ENCODE measurements at regions not wholly inside any gene's neighbourhood (a gene's known extent, or its start where the extent isn't known, plus 50 kb on each side); places are given as distances from the start of the nearest gene placed in this dataset.
"Not testable (repeated sequence)": the region's sequence is repeated elsewhere in the genome, so short reads cannot be mapped to it uniquely, and the experiment has no call there.

GRCh38 chr2:2720806-2721205 lies 389.7 kb upstream of the MYT1L start:
- 0% methylated on average over 11 of the region's 14 CpGs for WGBS (ENCODE audit: insufficient coverage, low coverage, missing lambda C conversion rate)
- DNase-seq (ENCODE audit: extremely low read depth in 1 of 4, low spot score in 3 of 4); H3K9ac ChIP-seq (ENCODE audit: insufficient read depth in 1 of 2, low read depth in 2 of 2, low read length in 2 of 2); H3K4me3 ChIP-seq; FAIRE-seq; in situ Hi-C loops (cut with MboI); BruUV-seq (replicated peaks); H3K27ac ChIP-seq (ENCODE audit: extremely low read depth, low read depth, low read length); H3K9me3 ChIP-seq (replicated peaks; ENCODE audit: control insufficient read depth, insufficient read depth, low read depth, low read length); H3K36me3 ChIP-seq (ENCODE audit: control insufficient read depth, insufficient read depth, low read length); H3K9me1 ChIP-seq (ENCODE audit: control insufficient read depth, insufficient read depth, low read length); H3K4me2 ChIP-seq (ENCODE audit: insufficient read depth, low read length); H4K20me1 ChIP-seq (replicated peaks; ENCODE audit: control insufficient read depth, insufficient read depth, low read length); H2AFZ ChIP-seq (ENCODE audit: low read depth, low read length); intact Hi-C loops (cut with micrococcal nuclease); H3K4me1 ChIP-seq (replicated peaks in 1 of 2; ENCODE audit: control insufficient read depth in 2 of 2, insufficient read depth in 2 of 2, low read length in 2 of 2); H3K79me2 ChIP-seq (ENCODE audit: control insufficient read depth, insufficient read depth, low read length); CTCF ChIA-PET (ENCODE audit: low intra/inter-chr PET ratio); ATAC-seq; POLR2A ChIA-PET: not testable (repeated sequence)
- H3K27me3 ChIP-seq (ENCODE audit: control insufficient read depth in 2 of 2, insufficient read depth in 2 of 2, low read length in 2 of 2): peaks cover 0 to 29% of the 10 kb centered on the region in 2 experiments; a peak in 4 of 5 replicates

- H3K27ac ChIP-seq (ENCODE audit: extremely low read depth, low read depth, low read length): no peak overlapping the region
- H3K9ac ChIP-seq (ENCODE audit: insufficient read depth in 1 of 2, low read depth in 2 of 2, low read length in 2 of 2): no peak overlapping the region
- no peak overlapping the region for H3K4me2 ChIP-seq (ENCODE audit: insufficient read depth, low read length)
- POLR2A ChIA-PET: no interaction called here
- peaks cover 0 to 30% of the 10 kb centered on the region in 2 experiments for H3K27me3 ChIP-seq (ENCODE audit: control insufficient read depth in 2 of 2, insufficient read depth in 2 of 2, low read length in 2 of 2)
- CTCF ChIA-PET (ENCODE audit: low intra/inter-chr PET ratio): no interaction called here
- 0% methylated on average over 9 of the region's 9 CpGs for WGBS (ENCODE audit: insufficient coverage, low coverage, missing lambda C conversion rate)
- in situ Hi-C loops (cut with MboI): no loop called here
- TF ChIP-seq ZNF12 (CRISPR knock-in tag; IDR thresholded peaks at IDR 0.05): no peak
- TF ChIP-seq, protein P1, sequence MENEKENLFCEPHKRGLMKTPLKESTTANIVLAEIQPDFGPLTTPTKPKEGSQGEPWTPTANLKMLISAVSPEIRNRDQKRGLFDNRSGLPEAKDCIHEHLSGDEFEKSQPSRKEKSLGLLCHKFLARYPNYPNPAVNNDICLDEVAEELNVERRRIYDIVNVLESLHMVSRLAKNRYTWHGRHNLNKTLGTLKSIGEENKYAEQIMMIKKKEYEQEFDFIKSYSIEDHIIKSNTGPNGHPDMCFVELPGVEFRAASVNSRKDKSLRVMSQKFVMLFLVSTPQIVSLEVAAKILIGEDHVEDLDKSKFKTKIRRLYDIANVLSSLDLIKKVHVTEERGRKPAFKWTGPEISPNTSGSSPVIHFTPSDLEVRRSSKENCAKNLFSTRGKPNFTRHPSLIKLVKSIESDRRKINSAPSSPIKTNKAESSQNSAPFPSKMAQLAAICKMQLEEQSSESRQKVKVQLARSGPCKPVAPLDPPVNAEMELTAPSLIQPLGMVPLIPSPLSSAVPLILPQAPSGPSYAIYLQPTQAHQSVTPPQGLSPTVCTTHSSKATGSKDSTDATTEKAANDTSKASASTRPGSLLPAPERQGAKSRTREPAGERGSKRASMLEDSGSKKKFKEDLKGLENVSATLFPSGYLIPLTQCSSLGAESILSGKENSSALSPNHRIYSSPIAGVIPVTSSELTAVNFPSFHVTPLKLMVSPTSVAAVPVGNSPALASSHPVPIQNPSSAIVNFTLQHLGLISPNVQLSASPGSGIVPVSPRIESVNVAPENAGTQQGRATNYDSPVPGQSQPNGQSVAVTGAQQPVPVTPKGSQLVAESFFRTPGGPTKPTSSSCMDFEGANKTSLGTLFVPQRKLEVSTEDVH (IDR thresholded peaks at IDR 0.05; ENCODE audit: low read depth, partially characterized antibody): no peak
- TF ChIP-seq CTBP1 (IDR thresholded peaks at IDR 0.05; ENCODE audit: borderline replicate concordance): no peak
- TF ChIP-seq ELF2 (CRISPR knock-in tag; IDR thresholded peaks at IDR 0.05): no peak
- TF ChIP-seq ZNF507 (tag; conservative IDR thresholded peaks at IDR 0.05): no peak
- TF ChIP-seq, protein P2, sequence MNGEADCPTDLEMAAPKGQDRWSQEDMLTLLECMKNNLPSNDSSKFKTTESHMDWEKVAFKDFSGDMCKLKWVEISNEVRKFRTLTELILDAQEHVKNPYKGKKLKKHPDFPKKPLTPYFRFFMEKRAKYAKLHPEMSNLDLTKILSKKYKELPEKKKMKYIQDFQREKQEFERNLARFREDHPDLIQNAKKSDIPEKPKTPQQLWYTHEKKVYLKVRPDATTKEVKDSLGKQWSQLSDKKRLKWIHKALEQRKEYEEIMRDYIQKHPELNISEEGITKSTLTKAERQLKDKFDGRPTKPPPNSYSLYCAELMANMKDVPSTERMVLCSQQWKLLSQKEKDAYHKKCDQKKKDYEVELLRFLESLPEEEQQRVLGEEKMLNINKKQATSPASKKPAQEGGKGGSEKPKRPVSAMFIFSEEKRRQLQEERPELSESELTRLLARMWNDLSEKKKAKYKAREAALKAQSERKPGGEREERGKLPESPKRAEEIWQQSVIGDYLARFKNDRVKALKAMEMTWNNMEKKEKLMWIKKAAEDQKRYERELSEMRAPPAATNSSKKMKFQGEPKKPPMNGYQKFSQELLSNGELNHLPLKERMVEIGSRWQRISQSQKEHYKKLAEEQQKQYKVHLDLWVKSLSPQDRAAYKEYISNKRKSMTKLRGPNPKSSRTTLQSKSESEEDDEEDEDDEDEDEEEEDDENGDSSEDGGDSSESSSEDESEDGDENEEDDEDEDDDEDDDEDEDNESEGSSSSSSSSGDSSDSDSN (IDR thresholded peaks at IDR 0.05; ENCODE audit: borderline replicate concordance in 1 of 2, low read depth in 2 of 2, low read length in 2 of 2): no peak
- no peak for DNase-seq (ENCODE audit: extremely low read depth in 1 of 4, low spot score in 3 of 4)
- H3K9me3 ChIP-seq (replicated peaks; ENCODE audit: control insufficient read depth, insufficient read depth, low read depth, low read length): no peaks in the 10 kb centered on the region
- no peak overlapping the region for H2AFZ ChIP-seq (ENCODE audit: low read depth, low read length)
- H3K4me3 ChIP-seq: no peak overlapping the region
- no peaks in the 10 kb centered on the region; the same call in 1 of the 2 replicates for H4K20me1 ChIP-seq (replicated peaks; ENCODE audit: control insufficient read depth, insufficient read depth, low read length)
- no peak for FAIRE-seq
- no peaks in the 10 kb centered on the region for H3K4me1 ChIP-seq (replicated peaks in 1 of 2; ENCODE audit: control insufficient read depth in 2 of 2, insufficient read depth in 2 of 2, low read length in 2 of 2)
- ATAC-seq: no peak
- H3K36me3 ChIP-seq (ENCODE audit: control insufficient read depth, insufficient read depth, low read length): no peaks in the 10 kb centered on the region
- BruUV-seq (replicated peaks): no TSS peak
- intact Hi-C loops (cut with micrococcal nuclease): no loop called here
- H3K79me2 ChIP-seq (ENCODE audit: control insufficient read depth, insufficient read depth, low read length): no peaks in the 10 kb centered on the region
- no peaks in the 10 kb centered on the region for H3K9me1 ChIP-seq (ENCODE audit: control insufficient read depth, insufficient read depth, low read length)
Observed at GRCh38 chr2:2720351-2720750, 389.3 kb upstream of the MYT1L start.

Measured in K562 (cell line).